ENCODE measurements at regions not wholly inside any gene's neighbourhood (a gene's known extent, or its start where the extent isn't known, plus 50 kb on each side); places are given as distances from the start of the nearest gene placed in this dataset.

GRCh38 chr6:150813319-150813992 is 52.0 kb upstream of the MTHFD1L start:
- TF ChIP-seq CTCF (IDR thresholded peaks at IDR 0.05): no peak
- TF ChIP-seq EP300 (IDR thresholded peaks at IDR 0.05): no peak
